HFFc6 (cell line): ENCODE measurements at regions not wholly inside any gene's neighbourhood (a gene's known extent, or its start where the extent isn't known, plus 50 kb on each side); places are given as distances from the start of the nearest gene placed in this dataset.

ENCODE experiments used
- DNase-seq: peaks from one replicate; pipeline ENCODE4 v3.0.0-alpha.2; 2018
- H3K27ac Mint-ChIP-seq: 2 replicates; pipeline ENCODE4 v1.8.0; 2020; ENCODE audit warnings: mild to moderate bottlenecking, mixed read lengths
- H3K27me3 Mint-ChIP-seq: 2 replicates; pipeline ENCODE4 v1.8.0; 2021; ENCODE audit warnings: mild to moderate bottlenecking, moderate library complexity, mixed read lengths; ENCODE audit not compliant: insufficient read depth
- H3K36me3 Mint-ChIP-seq: 2 replicates; pipeline ENCODE4 v1.8.0; 2021; ENCODE audit warnings: low read depth, mixed read lengths
- H3K4me1 Mint-ChIP-seq: 2 replicates; pipeline ENCODE4 v1.8.0; 2020; ENCODE audit warnings: low read depth, mixed read lengths
- H3K4me3 Mint-ChIP-seq: 2 replicates; pipeline ENCODE4 v1.8.0; 2020; ENCODE audit warnings: mild to moderate bottlenecking, moderate library complexity, mixed read lengths
- H3K9me3 Mint-ChIP-seq: 2 replicates; pipeline ENCODE4 v1.8.0; 2020; ENCODE audit warnings: mild to moderate bottlenecking, mixed read lengths
- CTCF ChIP-seq: fragments of 200-600 bp; sonication (generic); IDR thresholded peaks from 2 replicates; pipeline ENCODE4 v1.5.0; 2021; ENCODE audit warnings: antibody characterized with exemption, mild to moderate bottlenecking

- TF ChIP-seq CTCF, result no peak
- H3K36me3 Mint-ChIP-seq, result no peaks in the 10 kb centered on the region
- no peaks in the 10 kb centered on the region; the same call in 1 of the 2 replicates for H3K9me3 Mint-ChIP-seq
- H3K27ac Mint-ChIP-seq, result no peak overlapping the region
- H3K4me3 Mint-ChIP-seq, result no peak overlapping the region
- H3K4me1 Mint-ChIP-seq, result no peaks in the 10 kb centered on the region
- no peak for DNase-seq
- H3K27me3 Mint-ChIP-seq, result peaks cover 2% of the 10 kb centered on the region; the same call in 1 of the 2 replicates
Measured at GRCh38 chr1:118617916-118618315, 370.2 kb downstream of the TBX15 start.

- Mint-ChIP-seq H3K9me3 (no peaks in the 10 kb centered on the region; the same call in none of the 2 replicates), H3K27me3 (peaks cover 2% of the 10 kb centered on the region; the same call in 1 of the 2 replicates), H3K4me3 (no peak overlapping the region), H3K4me1 (no peaks in the 10 kb centered on the region), H3K36me3 (no peaks in the 10 kb centered on the region), H3K27ac (no peak overlapping the region)
- TF ChIP-seq CTCF, result no peak
- DNase-seq, result no peak
Measured at GRCh38 chr1:118615066-118615465, 373.1 kb downstream of the TBX15 start.

- TF ChIP-seq CTCF, result no peak
- Mint-ChIP-seq H3K27ac (no peak overlapping the region), H3K9me3 (no peaks in the 10 kb centered on the region), H3K4me3 (no peak overlapping the region), H3K36me3 (no peaks in the 10 kb centered on the region), H3K27me3 (no peaks in the 10 kb centered on the region; the same call in 1 of the 2 replicates), H3K4me1 (no peaks in the 10 kb centered on the region)
- DNase-seq, result no peak
Measured at GRCh38 chr1:118589238-118589846, 398.8 kb downstream of the TBX15 start.

- Mint-ChIP-seq H3K27ac (no peak overlapping the region), H3K4me1 (no peaks in the 10 kb centered on the region), H3K27me3 (no peaks in the 10 kb centered on the region; the same call in 1 of the 2 replicates), H3K36me3 (no peaks in the 10 kb centered on the region), H3K9me3 (no peaks in the 10 kb centered on the region), H3K4me3 (no peak overlapping the region)
- no peak for DNase-seq
- TF ChIP-seq CTCF, result no peak
Measured at GRCh38 chr1:118588566-118588965, 399.6 kb downstream of the TBX15 start.

- DNase-seq, result no peak
- TF ChIP-seq CTCF, result no peak
- Mint-ChIP-seq H3K36me3 (no peaks in the 10 kb centered on the region), H3K27me3 (peaks cover 3% of the 10 kb centered on the region; the same call in 1 of the 2 replicates), H3K4me3 (no peak overlapping the region), H3K4me1 (no peaks in the 10 kb centered on the region), H3K9me3 (peaks cover 23% of the 10 kb centered on the region), H3K27ac (no peak overlapping the region)
Measured at GRCh38 chr1:118578276-118578675, 393.2 kb upstream of the SPAG17 start.
